ENCODE measurements at regions not wholly inside any gene's neighbourhood (a gene's known extent, or its start where the extent isn't known, plus 50 kb on each side); places are given as distances from the start of the nearest gene placed in this dataset.

DNA sequence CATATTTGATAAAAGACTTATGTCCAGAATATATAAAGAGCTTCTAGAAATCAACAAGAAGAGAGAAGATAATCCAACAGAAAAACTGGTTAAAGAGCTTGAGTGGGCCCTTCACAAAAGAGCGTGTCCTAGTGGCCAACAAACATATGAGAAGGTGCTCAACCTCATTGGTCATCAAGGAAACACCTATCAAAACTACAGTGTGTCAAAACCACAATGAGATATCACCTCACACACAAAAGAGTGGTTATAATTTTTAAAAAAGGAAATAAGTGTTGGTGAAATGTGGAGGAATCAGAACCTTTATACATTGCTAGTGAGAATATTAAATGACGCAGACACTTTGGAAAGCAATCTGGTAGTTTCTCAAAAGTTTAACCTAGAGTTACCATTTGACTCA lies 68.4 kb upstream of the KLF13 start:
- Histone ChIP-seq H3K27me3 (replicated peaks; ENCODE audit: control insufficient read depth, insufficient read depth, low read length) (no peaks in the 10 kb centered on the region), H3K4me1 (no peaks in the 10 kb centered on the region), H3K4me3 (ENCODE audit: low read depth, low read length) (no peak overlapping the region), H3K36me3 (ENCODE audit: control insufficient read depth, insufficient read depth, low read length) (no peaks in the 10 kb centered on the region), H3K9me3 (no peaks in the 10 kb centered on the region)
- CTCF ChIA-PET = interaction anchor here (0.7 kb wide), 1 partner anchor 245 kb away, joined by 8 read pairs; no protein-coding TSS in a partner anchor
- H3K27me3 Mint-ChIP-seq (ENCODE audit: insufficient read depth, unreplicated experiment) = no peaks in the 10 kb centered on the region
- no peak overlapping the region for H3K27ac Mint-ChIP-seq (ENCODE audit: unreplicated experiment)
- intact Hi-C loops (cut with micrococcal nuclease; ENCODE audit: unreplicated experiment) = loop anchor here (10.0 kb wide), 1 partner anchor 117 kb away; no protein-coding TSS in a partner anchor
- H3K4me1 Mint-ChIP-seq (ENCODE audit: low read depth, unreplicated experiment) = no peaks in the 10 kb centered on the region
- H3K9me3 Mint-ChIP-seq (ENCODE audit: unreplicated experiment) = peaks cover 10% of the 10 kb centered on the region
- no peak for DNase-seq
- POLR2A ChIA-PET = no interaction called here
- TF ChIP-seq, protein P1, sequence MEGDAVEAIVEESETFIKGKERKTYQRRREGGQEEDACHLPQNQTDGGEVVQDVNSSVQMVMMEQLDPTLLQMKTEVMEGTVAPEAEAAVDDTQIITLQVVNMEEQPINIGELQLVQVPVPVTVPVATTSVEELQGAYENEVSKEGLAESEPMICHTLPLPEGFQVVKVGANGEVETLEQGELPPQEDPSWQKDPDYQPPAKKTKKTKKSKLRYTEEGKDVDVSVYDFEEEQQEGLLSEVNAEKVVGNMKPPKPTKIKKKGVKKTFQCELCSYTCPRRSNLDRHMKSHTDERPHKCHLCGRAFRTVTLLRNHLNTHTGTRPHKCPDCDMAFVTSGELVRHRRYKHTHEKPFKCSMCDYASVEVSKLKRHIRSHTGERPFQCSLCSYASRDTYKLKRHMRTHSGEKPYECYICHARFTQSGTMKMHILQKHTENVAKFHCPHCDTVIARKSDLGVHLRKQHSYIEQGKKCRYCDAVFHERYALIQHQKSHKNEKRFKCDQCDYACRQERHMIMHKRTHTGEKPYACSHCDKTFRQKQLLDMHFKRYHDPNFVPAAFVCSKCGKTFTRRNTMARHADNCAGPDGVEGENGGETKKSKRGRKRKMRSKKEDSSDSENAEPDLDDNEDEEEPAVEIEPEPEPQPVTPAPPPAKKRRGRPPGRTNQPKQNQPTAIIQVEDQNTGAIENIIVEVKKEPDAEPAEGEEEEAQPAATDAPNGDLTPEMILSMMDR (IDR thresholded peaks at IDR 0.05; ENCODE audit: insufficient read depth in 1 of 2, low read depth in 1 of 2, low read length in 1 of 2, severe bottlenecking in 1 of 2, unreplicated experiment in 1 of 2) = no peak
- no TSS peak for BruUV-seq (replicated peaks)
- no peak overlapping the region for H3K4me3 Mint-ChIP-seq (ENCODE audit: unreplicated experiment)
- no peaks in the 10 kb centered on the region for H3K36me3 Mint-ChIP-seq (ENCODE audit: insufficient read depth, unreplicated experiment)

DNA sequence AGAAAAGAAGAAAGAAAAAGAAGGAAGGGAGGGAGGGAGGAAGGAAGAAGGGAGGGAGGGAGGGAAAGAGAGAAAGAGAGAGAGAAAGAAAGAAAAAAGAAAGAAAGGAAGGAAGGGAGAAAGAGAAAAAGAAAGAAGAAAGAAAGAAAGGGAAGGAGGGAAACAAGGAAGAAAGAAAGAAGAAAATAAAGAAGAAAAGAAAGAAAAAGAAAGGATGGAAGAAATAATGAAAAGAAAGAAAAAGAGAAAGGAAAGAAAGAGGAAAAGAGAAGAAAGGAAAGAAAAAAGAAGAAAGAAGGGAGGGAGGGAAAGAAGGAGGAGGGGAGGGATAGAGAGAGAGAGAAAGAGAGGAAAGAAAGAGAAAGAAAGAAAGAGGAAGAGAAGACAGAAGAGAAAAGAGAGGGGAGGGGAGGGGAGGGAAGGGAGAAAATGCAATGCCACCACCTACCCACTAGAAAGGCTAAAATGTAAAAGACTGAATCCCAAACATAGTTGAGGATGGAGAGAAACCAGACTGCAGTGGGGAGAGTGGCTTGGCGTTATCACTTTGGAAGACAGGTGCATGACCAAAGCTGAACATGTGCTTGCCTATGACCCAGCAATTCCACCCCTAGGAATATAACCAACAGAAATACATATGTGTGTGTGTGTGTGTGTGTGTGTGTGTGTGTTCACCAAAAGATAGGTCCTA lies 66.9 kb upstream of the KLF13 start:
- H3K4me3 Mint-ChIP-seq (ENCODE audit: unreplicated experiment) = no peak overlapping the region
- intact Hi-C loops (cut with micrococcal nuclease; ENCODE audit: unreplicated experiment) = loop anchor here (10.0 kb wide), 1 partner anchor 115 kb away; no protein-coding TSS in a partner anchor
- Histone ChIP-seq H3K4me1 (no peaks in the 10 kb centered on the region), H3K36me3 (ENCODE audit: control insufficient read depth, insufficient read depth, low read length) (no peaks in the 10 kb centered on the region), H3K4me3 (ENCODE audit: low read depth, low read length) (no peak overlapping the region), H3K27me3 (replicated peaks; ENCODE audit: control insufficient read depth, insufficient read depth, low read length) (no peaks in the 10 kb centered on the region), H3K9me3 (no peaks in the 10 kb centered on the region)
- BruUV-seq (replicated peaks) = no TSS peak
- H3K27me3 Mint-ChIP-seq (ENCODE audit: insufficient read depth, unreplicated experiment) = no peaks in the 10 kb centered on the region
- H3K4me1 Mint-ChIP-seq (ENCODE audit: low read depth, unreplicated experiment) = no peaks in the 10 kb centered on the region
- POLR2A ChIA-PET = no interaction called here
- TF ChIP-seq, protein P1 (IDR thresholded peaks at IDR 0.05; ENCODE audit: insufficient read depth in 1 of 2, low read depth in 1 of 2, low read length in 1 of 2, severe bottlenecking in 1 of 2, unreplicated experiment in 1 of 2) = no peak
- DNase-seq = peak in 1 of 2 experiments; percentile 11
- no peaks in the 10 kb centered on the region for H3K36me3 Mint-ChIP-seq (ENCODE audit: insufficient read depth, unreplicated experiment)
- CTCF ChIA-PET = interaction anchor here (0.6 kb wide), 2 partner anchors 49 to 110 kb away, joined by 3 read pairs; no protein-coding TSS in a partner anchor
- peaks cover 10% of the 10 kb centered on the region for H3K9me3 Mint-ChIP-seq (ENCODE audit: unreplicated experiment)
- H3K27ac Mint-ChIP-seq (ENCODE audit: unreplicated experiment) = no peak overlapping the region

DNA sequence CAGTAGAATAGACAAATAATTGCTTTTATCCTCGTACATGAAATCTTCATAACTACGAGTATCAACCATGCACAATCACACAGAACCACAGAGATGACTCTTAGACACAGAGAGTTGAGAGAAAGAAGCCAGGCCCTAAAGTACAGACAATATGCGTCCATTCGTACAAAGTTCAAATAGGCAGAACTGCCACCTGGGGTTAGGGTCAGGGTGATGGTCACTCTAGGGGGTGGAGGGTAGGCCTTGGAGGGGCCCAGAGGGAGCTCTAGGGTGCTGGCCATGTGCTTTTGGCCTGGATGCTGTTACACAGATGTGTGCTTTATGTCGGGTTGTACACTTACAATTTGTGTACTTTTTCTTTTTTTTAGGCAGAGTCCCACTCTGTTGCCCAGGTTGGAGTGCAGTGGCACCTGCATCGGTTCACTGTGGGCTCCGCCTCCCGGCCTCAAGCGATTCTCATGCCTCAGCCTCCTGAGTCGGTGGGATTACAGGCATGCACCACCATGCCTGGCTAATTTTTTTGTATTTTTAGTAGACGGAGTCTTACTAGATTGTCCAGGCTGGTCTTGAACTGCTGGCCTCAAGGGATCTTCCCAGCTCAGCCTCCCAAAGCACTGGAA lies 65.9 kb upstream of the KLF13 start:
- Mint-ChIP-seq H3K27me3 (ENCODE audit: insufficient read depth, unreplicated experiment) (no peaks in the 10 kb centered on the region), H3K4me3 (ENCODE audit: unreplicated experiment) (no peak overlapping the region), H3K36me3 (ENCODE audit: insufficient read depth, unreplicated experiment) (no peaks in the 10 kb centered on the region), H3K27ac (ENCODE audit: unreplicated experiment) (no peak overlapping the region), H3K9me3 (ENCODE audit: unreplicated experiment) (peaks cover 10% of the 10 kb centered on the region), H3K4me1 (ENCODE audit: low read depth, unreplicated experiment) (peaks cover 7% of the 10 kb centered on the region)
- Histone ChIP-seq H3K36me3 (ENCODE audit: control insufficient read depth, insufficient read depth, low read length) (no peaks in the 10 kb centered on the region), H3K4me3 (ENCODE audit: low read depth, low read length) (no peak overlapping the region), H3K4me1 (peaks cover 10% of the 10 kb centered on the region), H3K9me3 (no peaks in the 10 kb centered on the region), H3K27me3 (replicated peaks; ENCODE audit: control insufficient read depth, insufficient read depth, low read length) (no peaks in the 10 kb centered on the region)
- no TSS peak for BruUV-seq (replicated peaks)
- ChIA-PET POLR2A (no interaction called here), CTCF (no interaction called here)
- DNase-seq = peak in 1 of 2 experiments; percentile 16
- intact Hi-C loops (cut with micrococcal nuclease; ENCODE audit: unreplicated experiment) = no loop called here
- TF ChIP-seq, protein P1 (IDR thresholded peaks at IDR 0.05; ENCODE audit: insufficient read depth in 1 of 2, low read depth in 1 of 2, low read length in 1 of 2, severe bottlenecking in 1 of 2, unreplicated experiment in 1 of 2) = no peak

Data from Caco-2 (cell line).